NCI-H526 treated with DMSO at 0.1 percent for 48 hours (cell line): ENCODE measurements at regions not wholly inside any gene's neighbourhood (a gene's known extent, or its start where the extent isn't known, plus 50 kb on each side); places are given as distances from the start of the nearest gene placed in this dataset.
A peak's percentile ranks its signal among the peaks of the same experiment; 100 is the strongest.
"Not testable (repeated sequence)": the region's sequence is repeated elsewhere in the genome, so short reads cannot be mapped to it uniquely, and the experiment has no call there.

Source experiments
- DNase-seq: peaks from one replicate; lab custom pipeline; 2025; lab: John Stamatoyannopoulos, UW

DNA sequence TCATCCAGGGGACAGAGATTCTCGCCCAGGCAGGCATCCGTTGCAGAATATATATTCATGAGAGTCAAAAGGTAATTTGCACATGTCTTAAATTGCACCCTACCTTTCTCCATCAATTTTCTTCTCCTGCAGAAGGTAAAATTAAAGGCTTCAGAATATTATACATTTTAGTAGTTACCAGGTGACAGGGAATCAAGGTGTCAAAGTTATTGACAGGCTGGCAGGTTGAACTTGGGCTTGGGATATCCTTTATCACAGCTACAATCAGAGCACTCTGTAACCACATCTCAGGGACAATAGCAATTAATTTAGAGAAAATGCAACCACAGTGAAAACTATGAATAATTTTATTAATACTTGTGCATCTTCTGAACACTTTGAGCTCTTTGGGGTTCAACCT, 66.9 kb upstream of the GSC start:
- no peak for DNase-seq

GRCh38 chr14:94833633-94834032, 63.7 kb upstream of the GSC start:
- DNase-seq = peak; percentile 91

DNA sequence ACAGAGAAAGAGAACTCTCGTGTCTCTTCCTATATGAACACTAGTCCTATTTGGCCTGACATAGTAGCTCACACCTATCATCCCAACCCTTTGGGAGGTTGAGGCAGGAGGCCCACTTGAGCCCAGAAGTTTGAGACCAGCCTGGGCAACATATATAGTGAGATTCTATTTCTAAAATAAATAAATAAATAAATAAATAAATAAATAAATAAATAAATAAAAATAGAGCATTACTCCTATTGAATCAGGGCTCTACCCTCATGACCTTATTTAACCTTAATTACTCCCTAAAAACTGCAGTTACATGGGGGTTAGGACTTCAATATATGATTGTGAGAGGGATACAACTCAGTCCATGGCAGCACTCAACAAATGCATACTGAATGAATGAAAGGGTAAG, 61.2 kb upstream of the GSC start:
- no peak for DNase-seq

DNA sequence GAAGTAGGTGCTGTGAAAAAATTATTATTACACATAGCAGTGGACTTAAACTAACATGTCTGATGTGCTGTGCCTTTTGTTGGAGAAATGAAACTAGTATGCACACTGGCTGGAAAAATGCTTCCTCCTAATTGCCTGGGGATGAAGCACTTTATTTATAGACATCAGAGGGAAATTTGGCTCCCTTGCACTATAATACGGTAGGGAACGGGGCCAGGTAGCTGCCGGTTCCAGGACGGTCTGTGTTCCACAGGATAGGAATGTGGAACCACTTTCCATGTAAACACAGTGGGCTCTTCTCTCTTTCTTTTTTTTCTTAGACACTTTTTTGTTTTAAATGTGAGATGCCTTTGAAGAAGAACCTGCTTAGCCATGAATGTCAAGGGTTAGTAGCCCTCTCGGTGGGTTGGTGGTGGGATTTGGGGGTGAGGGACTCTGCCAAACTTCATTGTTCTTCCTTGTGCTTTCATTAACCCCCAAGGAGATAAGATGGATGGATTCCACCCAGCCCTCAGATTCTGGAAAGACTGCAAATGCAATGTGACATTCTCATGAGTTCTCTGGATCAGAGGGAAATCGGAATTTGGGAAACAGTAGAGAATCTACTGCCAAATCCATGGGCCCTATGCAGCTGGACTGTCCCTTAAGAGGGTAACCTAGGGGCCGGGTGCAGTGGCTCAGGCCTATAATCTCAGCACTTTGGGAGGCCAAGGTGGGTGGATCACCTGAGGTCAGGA, 58.0 kb upstream of the GSC start:
- DNase-seq = no peak

- DNase-seq = no peak
These were observed 56.9 kb upstream of the GSC start for GRCh38 chr14:94826774-94827173.

GRCh38 chr14:94823556-94824341, 53.8 kb upstream of the GSC start:
- no peak for DNase-seq

DNA sequence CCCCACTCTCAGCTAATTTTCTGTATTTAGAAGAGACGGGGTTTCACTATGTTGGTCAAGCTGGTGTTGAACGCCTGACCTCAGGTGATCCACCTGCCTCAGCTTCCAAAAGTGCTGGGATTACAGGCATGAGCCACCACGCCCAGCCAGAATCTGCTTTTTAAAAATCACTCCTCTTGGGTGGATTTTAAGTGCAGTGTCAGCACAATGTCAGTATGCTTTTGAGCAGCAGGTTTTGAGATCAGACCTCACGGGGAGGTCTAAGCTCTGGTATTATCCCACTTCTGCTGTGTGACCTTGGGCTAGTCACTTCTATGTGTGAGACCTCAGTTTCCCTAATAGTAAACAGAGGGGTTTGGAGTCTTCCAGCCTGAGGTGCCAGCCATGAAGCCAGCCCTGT, 51.8 kb upstream of the GSC start:
- DNase-seq = no peak

GRCh38 chr14:94820932-94821331, 51.0 kb upstream of the GSC start:
- not testable (repeated sequence) for DNase-seq
